Astrocyte of the cerebellum (primary cell): ENCODE measurements at regions not wholly inside any gene's neighbourhood (a gene's known extent, or its start where the extent isn't known, plus 50 kb on each side); places are given as distances from the start of the nearest gene placed in this dataset.
"Not testable (repeated sequence)": the region's sequence is repeated elsewhere in the genome, so short reads cannot be mapped to it uniquely, and the experiment has no call there.

Experiments
- DNase-seq: peaks from one replicate; pipeline ENCODE4 v3.0.0-alpha.2; 2011; ENCODE audit warnings: low read depth
- H3K4me3 ChIP-seq: 2 replicates; pipeline ENCODE4 v1.5.1; 2011; ENCODE audit warnings: mild to moderate bottlenecking, low read depth, low read length, moderate library complexity
- in situ Hi-C: cut with HindIII; loops from 2 replicates; pipeline ENCODE4 v1.10.0; 2017; ENCODE audit warnings: low sequenced_read_pairs
- TF ChIP-seq, protein P1 (sequence below): IDR thresholded peaks from 2 replicates; pipeline ENCODE4 v1.5.1; 2012; ENCODE audit warnings: low read length, low read depth, moderate library complexity, mild to moderate bottlenecking; ENCODE audit errors: missing control alignments

DNA sequence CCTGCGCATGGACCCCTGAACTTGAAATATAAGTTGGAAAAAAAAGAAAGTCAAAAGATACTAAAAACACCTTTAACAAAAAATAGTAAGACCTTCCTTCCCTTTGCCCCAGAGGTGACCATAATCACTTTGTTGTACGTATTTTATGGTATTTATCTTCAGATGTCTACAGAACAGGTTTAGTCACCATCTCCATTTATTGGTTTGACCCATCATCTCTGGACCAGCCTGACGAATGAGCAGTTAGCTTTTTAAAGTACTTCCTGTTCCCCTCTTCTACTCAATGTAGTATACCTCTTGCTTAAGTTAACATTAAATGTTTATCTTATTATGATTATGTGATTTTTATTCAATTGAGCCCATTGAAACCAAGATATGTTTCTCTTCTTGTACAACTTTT, 64.7 kb upstream of the CREB3L1 start:
- in situ Hi-C loops = no loop called here
- TF ChIP-seq, protein P1, sequence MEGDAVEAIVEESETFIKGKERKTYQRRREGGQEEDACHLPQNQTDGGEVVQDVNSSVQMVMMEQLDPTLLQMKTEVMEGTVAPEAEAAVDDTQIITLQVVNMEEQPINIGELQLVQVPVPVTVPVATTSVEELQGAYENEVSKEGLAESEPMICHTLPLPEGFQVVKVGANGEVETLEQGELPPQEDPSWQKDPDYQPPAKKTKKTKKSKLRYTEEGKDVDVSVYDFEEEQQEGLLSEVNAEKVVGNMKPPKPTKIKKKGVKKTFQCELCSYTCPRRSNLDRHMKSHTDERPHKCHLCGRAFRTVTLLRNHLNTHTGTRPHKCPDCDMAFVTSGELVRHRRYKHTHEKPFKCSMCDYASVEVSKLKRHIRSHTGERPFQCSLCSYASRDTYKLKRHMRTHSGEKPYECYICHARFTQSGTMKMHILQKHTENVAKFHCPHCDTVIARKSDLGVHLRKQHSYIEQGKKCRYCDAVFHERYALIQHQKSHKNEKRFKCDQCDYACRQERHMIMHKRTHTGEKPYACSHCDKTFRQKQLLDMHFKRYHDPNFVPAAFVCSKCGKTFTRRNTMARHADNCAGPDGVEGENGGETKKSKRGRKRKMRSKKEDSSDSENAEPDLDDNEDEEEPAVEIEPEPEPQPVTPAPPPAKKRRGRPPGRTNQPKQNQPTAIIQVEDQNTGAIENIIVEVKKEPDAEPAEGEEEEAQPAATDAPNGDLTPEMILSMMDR = no peak
- no peak for DNase-seq
- H3K4me3 ChIP-seq = no peak overlapping the region

DNA sequence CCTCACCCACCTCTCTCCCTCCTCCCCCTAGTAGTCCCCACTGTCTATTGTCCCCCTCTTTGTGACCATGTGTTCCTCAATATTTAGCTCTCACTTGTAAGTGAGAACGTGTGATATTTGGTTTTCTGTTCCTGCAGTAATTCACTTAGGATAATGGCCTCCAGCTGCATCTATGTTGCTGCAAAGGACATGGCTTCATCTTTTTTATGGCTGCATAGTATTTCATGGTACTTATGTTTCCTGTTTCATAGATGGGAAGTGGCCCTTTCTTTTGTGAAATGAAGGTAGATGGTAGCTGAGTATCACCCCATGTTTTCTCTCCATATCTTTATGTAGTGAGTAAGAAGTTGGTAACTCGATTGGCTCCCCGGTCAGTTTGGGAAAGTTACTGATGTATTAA, 66.6 kb upstream of the CREB3L1 start:
- TF ChIP-seq, protein P1 = no peak
- in situ Hi-C loops = no loop called here
- DNase-seq = no peak
- no peak overlapping the region for H3K4me3 ChIP-seq

DNA sequence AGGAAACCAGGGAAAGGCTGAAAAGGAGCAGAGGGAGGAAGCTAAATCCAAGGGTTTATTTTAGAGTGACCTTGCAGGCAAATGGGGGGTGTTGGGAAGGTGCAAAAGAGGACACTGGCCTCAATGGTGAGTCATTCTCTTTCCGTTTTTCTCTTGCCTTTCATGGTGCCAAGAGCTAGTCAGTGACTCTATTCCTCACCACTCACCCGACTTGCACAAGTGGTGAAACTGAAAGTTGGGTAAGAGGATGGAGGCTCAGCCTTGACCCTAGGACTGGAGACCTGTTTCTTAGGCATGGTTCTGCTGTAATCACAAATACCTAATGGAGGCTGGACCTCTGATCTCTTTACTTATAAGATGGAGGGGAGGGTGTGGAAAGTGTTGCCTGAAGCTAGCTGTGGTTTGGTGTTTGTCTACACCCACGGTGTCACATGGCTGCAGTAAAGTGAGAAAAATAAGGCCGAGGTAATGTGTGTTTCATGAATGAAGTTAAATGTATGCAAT, 67.3 kb upstream of the CREB3L1 start:
- H3K4me3 ChIP-seq = no peak overlapping the region
- in situ Hi-C loops = no loop called here
- no peak for DNase-seq
- TF ChIP-seq, protein P1 = no peak

DNA sequence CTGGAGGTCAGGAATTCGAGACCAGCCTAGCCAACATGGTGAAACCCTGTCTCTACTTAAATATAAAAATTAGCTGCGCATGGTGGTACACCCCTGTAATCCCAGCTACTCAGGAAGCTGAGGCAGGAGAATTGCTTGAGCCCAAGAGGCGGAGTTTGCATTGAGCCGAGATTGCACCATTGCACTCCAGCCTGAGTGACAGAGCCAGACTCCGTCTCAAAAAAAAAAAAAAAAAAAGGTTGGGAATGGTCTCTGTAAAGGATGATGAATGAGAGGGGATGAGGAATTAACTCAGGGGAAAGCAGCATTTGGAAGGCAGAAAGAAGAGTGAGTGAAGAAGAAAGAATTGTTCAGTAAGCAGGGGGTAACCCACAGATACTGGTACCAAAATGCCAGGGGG, 67.8 kb upstream of the CREB3L1 start:
- H3K4me3 ChIP-seq, in situ Hi-C loops, DNase-seq: not testable (repeated sequence)

DNA sequence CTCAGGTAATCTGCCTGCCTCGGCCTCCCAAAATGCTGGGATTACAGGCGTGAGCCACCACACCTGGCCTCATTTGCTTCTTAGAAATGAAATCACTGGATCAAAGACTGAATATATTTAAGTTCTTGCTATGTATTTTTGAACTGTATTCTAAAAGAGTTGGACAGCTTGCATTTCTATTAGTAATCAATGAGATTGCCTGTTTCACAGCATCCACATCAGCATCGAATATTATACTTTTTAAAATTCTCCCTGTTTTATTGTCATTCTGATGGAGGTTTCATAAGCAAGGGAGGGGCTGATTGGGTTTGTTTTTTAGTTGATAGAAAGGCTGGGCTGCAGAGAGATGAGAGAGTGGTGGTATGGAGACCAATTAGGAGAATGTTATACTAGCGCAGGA, 68.7 kb upstream of the CREB3L1 start:
- no peak overlapping the region for H3K4me3 ChIP-seq
- in situ Hi-C loops = no loop called here
- TF ChIP-seq, protein P1 = no peak
- no peak for DNase-seq

DNA sequence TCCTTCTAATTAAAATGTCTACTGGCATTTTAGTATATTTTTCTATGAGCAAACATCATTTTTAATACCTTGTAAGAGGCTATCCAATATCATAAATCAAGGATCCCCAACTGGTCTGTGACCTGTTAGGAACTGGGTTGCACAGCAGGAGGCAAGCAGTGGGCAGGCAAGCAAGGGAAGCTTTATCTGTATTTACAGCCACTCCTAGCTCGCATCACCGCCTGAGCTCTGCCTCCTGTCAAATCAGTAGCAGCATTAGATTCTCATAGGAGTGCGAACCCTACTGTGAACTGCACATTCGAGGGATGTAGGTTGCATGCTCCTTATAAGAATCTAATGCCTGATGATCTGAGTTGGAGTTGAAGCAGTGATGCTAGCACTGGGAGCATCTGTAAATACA, 70.2 kb upstream of the CREB3L1 start:
- TF ChIP-seq, protein P1 = no peak
- no peak for DNase-seq
- H3K4me3 ChIP-seq = no peak overlapping the region
- in situ Hi-C loops = no loop called here

DNA sequence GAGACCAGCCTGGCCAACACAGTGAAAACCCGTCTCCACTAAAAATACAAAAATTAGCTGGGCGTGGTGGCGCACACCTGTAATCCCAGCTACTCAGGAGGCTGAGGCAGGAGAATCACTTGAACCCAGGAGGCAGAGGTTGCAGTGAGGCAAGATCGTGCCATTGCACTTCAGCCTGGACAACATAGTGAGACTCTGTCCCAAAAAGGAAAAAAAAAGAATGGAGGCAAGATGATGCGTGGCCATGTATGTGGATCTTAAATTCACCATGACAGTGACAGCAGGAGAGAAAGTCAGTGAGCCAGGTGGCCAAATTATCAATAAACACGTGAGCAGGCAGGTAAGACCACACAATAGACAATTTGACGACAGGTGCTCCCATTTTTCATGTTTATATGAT, 73.0 kb upstream of the CREB3L1 start:
- DNase-seq, in situ Hi-C loops, H3K4me3 ChIP-seq: not testable (repeated sequence)

DNA sequence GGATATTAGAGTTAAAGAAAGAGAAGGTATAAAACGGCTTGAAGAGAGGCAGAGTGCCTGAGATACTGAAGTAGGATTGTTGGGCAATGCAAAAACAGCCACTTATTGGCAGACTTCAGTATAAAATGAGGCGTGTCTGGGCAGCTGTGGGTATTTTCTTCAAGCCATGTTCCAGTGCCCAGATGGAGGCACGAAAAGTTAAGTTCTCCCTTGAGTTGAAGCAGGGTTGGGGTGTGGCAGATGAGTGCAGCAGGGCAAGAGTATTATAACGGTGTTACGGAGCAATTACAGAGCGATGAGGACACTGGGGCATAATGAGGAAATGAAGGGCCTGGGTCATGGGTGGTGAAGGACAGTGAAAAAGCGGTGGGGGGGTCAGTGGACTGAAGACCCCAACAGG, 73.7 kb upstream of the CREB3L1 start:
- in situ Hi-C loops = no loop called here
- TF ChIP-seq, protein P1 = no peak
- no peak overlapping the region for H3K4me3 ChIP-seq

More for the DNA sequence above, 73.7 kb upstream of the CREB3L1 start:
- DNase-seq = no peak
